NB4 (cell line): ENCODE measurements at regions not wholly inside any gene's neighbourhood (a gene's known extent, or its start where the extent isn't known, plus 50 kb on each side); places are given as distances from the start of the nearest gene placed in this dataset.

Experiments used
- POLR2A ChIP-seq: IDR thresholded peaks from 2 replicates; pipeline ENCODE4 v1.6.1; 2011; ENCODE audit warnings: mild to moderate bottlenecking; ENCODE audit not compliant: insufficient read length; ENCODE audit errors: extremely low read depth
- TF ChIP-seq, protein P1 (sequence below): IDR thresholded peaks from one replicate; pipeline ENCODE4 v1.5.1; 2012; ENCODE audit warnings: low read depth, low read length

DNA sequence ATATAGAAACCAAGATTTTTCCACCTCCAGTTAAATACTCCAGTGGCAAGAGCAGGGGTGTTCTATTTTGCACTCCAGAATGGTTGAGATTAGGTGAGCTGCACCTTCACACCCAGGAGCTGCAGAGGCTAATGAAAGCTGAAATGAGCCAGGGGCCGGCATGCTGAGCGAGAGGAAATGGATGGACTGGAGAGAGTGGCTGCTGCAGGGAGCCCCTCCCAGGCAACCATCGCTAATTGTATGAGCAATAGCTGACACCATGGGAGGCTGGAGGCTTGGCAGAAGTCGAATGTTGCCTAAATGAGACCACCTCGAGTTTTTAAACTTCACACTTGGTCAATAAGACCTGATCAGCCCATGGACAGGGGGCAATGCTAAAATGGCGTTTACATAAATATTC is 301.8 kb upstream of the TMPO start:
- TF ChIP-seq, protein P1, sequence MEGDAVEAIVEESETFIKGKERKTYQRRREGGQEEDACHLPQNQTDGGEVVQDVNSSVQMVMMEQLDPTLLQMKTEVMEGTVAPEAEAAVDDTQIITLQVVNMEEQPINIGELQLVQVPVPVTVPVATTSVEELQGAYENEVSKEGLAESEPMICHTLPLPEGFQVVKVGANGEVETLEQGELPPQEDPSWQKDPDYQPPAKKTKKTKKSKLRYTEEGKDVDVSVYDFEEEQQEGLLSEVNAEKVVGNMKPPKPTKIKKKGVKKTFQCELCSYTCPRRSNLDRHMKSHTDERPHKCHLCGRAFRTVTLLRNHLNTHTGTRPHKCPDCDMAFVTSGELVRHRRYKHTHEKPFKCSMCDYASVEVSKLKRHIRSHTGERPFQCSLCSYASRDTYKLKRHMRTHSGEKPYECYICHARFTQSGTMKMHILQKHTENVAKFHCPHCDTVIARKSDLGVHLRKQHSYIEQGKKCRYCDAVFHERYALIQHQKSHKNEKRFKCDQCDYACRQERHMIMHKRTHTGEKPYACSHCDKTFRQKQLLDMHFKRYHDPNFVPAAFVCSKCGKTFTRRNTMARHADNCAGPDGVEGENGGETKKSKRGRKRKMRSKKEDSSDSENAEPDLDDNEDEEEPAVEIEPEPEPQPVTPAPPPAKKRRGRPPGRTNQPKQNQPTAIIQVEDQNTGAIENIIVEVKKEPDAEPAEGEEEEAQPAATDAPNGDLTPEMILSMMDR, result no peak
- TF ChIP-seq POLR2A, result no peak
